Adrenal gland (tissue), 9 donors: ENCODE measurements at regions not wholly inside any gene's neighbourhood (a gene's known extent, or its start where the extent isn't known, plus 50 kb on each side); places are given as distances from the start of the nearest gene placed in this dataset.

Experiments used
- DNase-seq, 7 donors: peaks; one replicate each; pipeline ENCODE4 v3.0.0-alpha.2; 2019 to 2020
- H3K27ac ChIP-seq, 5 donors: fragments of 200-600 bp; sonication (generic) in 4 of 5; 1 replicate in 3 of 5; 2 replicates in 2 of 5; pipeline versions ENCODE4 v1.5.1 to v1.8.0; 2016 to 2020; ENCODE audit warnings: mild to moderate bottlenecking in 1 of 5
- H3K27me3 ChIP-seq: fragments of 200-600 bp; 2 replicates; pipeline ENCODE4 v1.8.0; 2021
- H3K36me3 ChIP-seq, 2 donors: fragments of 200-600 bp; replicated peaks in 1 of 2; 1 replicate in 1 of 2; 2 replicates in 1 of 2; pipeline versions ENCODE4 v1.5.1 to v1.8.0; 2018 to 2022
- H3K4me1 ChIP-seq, 2 donors: fragments of 200-600 bp; replicated peaks in 1 of 2; 1 replicate in 1 of 2; 2 replicates in 1 of 2; pipeline versions ENCODE4 v1.5.1 to v1.8.0; 2018 to 2021
- H3K4me3 ChIP-seq, 4 donors: fragments of 200-600 bp; sonication (generic) in 3 of 4; one replicate each; pipeline ENCODE4 v1.5.1; 2016 to 2018
- H3K9me3 ChIP-seq, 3 donors: fragments of 200-600 bp; sonication (generic) in 1 of 3; replicated peaks in 1 of 3; 1 replicate in 2 of 3; 2 replicates in 1 of 3; pipeline versions ENCODE4 v1.5.1 to v1.8.0; 2016 to 2021
- POLR2A ChIP-seq, 2 donors: fragments of 450-650 bp; IDR thresholded peaks; one replicate each; pipeline ENCODE4 v1.6.1; 2017; ENCODE audit warnings: antibody characterized with exemption in 2 of 2, mild to moderate bottlenecking in 2 of 2, moderate library complexity in 1 of 2
- WGBS, 4 donors: extraction: QIAGEN DNeasy Blood & Tissue Kit in 2 of 4; methylation state at CpG; one replicate each; pipeline versions ENCODE4 v1.1.5 to v1.1.7; 2013 to 2017; 5-methylcytosine and 5-hydroxymethylcytosine counted together
- intact Hi-C, 2 donors: fragments of 100-400 bp; cut with DNase I; formaldehyde crosslinking; loops; one replicate each; pipeline versions ENCODE4 v1.14.1 to v1.15.0; 2022 to 2023
- TF ChIP-seq, protein P1 (sequence below), 6 experiments: fragments of 450-650 bp in 4 of 6; fragments of 200-600 bp in 2 of 6; sonication (generic) in 1 of 6; IDR thresholded peaks; 1 replicate in 5 of 6; 2 replicates in 1 of 6; pipeline versions ENCODE4 v1.5.1 to v1.8.0; 2016 to 2021; ENCODE audit warnings: antibody characterized with exemption in 6 of 6, mild to moderate bottlenecking in 2 of 6, moderate library complexity in 1 of 6
- donor health status: healthy with polysubstance abuse.
- donor health status: Bipolar disorder and iron deficiency.
- donor health status: DM: yes; HTN: yes; CAD: no.
- donor health status: DM: no; HTN: no; CAD: no.
- donor health status: DM: no; HTN: no; CAD: no.

DNA sequence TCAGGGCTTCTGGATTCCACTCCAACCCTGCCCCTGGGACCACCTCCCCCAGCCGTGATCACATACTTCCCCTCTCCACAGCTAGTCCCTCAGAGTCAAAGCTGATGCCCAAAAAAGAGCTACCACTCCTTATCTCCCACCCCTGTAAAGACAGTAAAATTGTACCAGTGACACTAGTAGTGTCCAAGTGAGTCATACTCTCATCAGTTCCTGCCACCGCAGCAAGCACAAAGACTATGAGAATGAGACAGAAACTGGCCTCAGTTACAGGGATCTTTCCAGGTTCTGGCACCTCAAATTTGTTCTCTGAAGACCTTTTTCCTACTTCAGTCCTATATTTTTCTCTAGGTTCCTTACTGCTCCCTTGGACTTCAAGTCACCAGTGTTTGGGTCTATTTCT, 144.2 kb downstream of the SPRY2 start:
- Histone ChIP-seq H3K4me1 (no peaks in the 10 kb centered on the region), H3K36me3 (no peaks in the 10 kb centered on the region), H3K9me3 (no peaks in the 10 kb centered on the region), H3K27ac (no peak overlapping the region), H3K4me3 (no peak overlapping the region), H3K27me3 (no peaks in the 10 kb centered on the region)
- 75 to 91% (median 85%) methylated on average over 2 of the region's 2 CpGs for WGBS, 4 donors
- intact Hi-C loops = no loop called here
- TF ChIP-seq, protein P1, sequence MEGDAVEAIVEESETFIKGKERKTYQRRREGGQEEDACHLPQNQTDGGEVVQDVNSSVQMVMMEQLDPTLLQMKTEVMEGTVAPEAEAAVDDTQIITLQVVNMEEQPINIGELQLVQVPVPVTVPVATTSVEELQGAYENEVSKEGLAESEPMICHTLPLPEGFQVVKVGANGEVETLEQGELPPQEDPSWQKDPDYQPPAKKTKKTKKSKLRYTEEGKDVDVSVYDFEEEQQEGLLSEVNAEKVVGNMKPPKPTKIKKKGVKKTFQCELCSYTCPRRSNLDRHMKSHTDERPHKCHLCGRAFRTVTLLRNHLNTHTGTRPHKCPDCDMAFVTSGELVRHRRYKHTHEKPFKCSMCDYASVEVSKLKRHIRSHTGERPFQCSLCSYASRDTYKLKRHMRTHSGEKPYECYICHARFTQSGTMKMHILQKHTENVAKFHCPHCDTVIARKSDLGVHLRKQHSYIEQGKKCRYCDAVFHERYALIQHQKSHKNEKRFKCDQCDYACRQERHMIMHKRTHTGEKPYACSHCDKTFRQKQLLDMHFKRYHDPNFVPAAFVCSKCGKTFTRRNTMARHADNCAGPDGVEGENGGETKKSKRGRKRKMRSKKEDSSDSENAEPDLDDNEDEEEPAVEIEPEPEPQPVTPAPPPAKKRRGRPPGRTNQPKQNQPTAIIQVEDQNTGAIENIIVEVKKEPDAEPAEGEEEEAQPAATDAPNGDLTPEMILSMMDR (IDR thresholded peaks at IDR 0.05) = no peak
- TF ChIP-seq POLR2A (IDR thresholded peaks at IDR 0.05) = no peak
- DNase-seq = no peak

GRCh38 chr13:80195649-80196048, 145.3 kb downstream of the SPRY2 start:
- Histone ChIP-seq H3K4me3 (no peak overlapping the region), H3K4me1 (no peaks in the 10 kb centered on the region), H3K27ac (no peak overlapping the region), H3K27me3 (no peaks in the 10 kb centered on the region), H3K36me3 (no peaks in the 10 kb centered on the region), H3K9me3 (no peaks in the 10 kb centered on the region)
- intact Hi-C loops = no loop called here
- TF ChIP-seq, protein P1 (IDR thresholded peaks at IDR 0.05) = no peak
- no peak for TF ChIP-seq POLR2A (IDR thresholded peaks at IDR 0.05)
- no peak for DNase-seq
- WGBS, 4 donors = 76 to 84% (median 78%) methylated on average over 2 of the region's 2 CpGs

DNA sequence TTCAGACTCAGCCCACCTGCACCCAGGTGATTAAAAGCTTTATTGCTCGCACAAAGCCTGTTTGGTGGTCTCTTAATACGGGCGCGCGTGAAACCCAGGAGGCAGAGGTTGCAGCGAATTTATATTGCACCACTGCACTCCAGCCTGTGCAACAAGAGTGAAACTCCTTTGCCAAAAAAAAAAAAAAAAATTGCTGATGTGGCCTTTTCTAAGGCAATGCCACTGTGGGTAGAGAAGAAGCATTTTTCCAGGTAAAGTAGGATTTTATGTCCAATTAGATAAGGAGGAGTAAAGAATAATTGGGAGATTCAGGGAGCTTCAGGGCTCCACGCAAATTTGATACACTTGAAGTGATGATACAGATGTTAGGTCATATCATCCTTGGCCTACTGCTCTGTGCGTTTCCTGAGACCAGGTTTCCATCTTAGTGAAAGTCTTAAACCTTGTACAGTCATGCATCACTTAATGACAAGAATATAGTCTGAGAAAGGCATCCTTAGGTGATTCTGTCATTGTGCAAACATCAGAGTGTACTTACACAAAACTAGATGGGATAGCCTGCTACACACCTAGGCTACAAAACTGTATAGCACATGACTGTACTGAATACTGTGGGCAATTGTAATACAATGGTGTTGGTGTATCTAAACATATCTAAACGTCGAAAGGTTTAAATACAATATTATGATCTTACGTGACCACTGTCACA, 150.9 kb downstream of the SPRY2 start:
- H3K4me1 ChIP-seq = no peaks in the 10 kb centered on the region
- H3K9me3 ChIP-seq = no peaks in the 10 kb centered on the region
- 84 to 94% (median 90%) methylated on average over 11 of the region's 11 CpGs for WGBS, 4 donors
- H3K27ac ChIP-seq = no peak overlapping the region
- intact Hi-C loops = no loop called here
- H3K4me3 ChIP-seq = no peak overlapping the region
- H3K36me3 ChIP-seq = no peaks in the 10 kb centered on the region
- no peak for DNase-seq
- no peak for TF ChIP-seq POLR2A (IDR thresholded peaks at IDR 0.05)
- TF ChIP-seq, protein P1 (IDR thresholded peaks at IDR 0.05) = no peak
- H3K27me3 ChIP-seq = no peaks in the 10 kb centered on the region

DNA sequence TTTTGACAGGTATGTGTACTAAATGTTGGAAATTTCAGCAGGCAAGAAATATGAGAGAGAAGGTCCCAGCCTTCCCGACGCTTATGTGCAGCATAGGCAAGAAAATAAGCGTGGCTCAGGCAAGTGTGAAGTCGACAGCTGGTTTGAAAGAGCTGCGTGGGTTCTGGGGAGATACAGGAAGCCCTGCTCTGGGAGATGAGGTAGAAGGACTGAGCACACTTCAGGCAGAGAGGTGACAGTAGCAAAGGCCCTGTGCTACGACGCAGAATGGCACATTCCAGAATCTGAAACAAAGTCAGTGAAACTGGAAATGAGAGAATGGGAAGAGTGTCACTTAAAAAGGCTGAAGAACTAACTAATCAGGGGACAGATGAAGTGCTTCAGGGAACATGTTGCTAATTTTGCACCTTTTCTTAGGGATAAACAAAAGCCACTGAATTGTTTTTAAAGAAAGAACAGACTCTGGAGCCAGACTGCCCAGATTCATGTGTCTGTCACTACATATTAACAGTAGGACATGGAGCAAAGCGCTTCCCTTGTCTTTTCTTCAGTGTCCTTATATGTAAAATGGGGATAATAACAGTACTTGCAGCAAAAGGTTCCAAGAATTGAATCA, 160.1 kb downstream of the SPRY2 start:
- no peaks in the 10 kb centered on the region for H3K9me3 ChIP-seq
- no peaks in the 10 kb centered on the region for H3K27me3 ChIP-seq
- no peaks in the 10 kb centered on the region for H3K36me3 ChIP-seq
- no peaks in the 10 kb centered on the region for H3K4me1 ChIP-seq
- H3K27ac ChIP-seq = no peak overlapping the region
- TF ChIP-seq POLR2A (IDR thresholded peaks at IDR 0.05) = no peak
- TF ChIP-seq, protein P1 (IDR thresholded peaks at IDR 0.05) = no peak
- 77 to 91% (median 84%) methylated on average over 8 of the region's 8 CpGs for WGBS, 4 donors
- intact Hi-C loops = no loop called here
- DNase-seq = no peak
- H3K4me3 ChIP-seq = no peak overlapping the region
